Heart left ventricle (tissue), 13 donors: ENCODE measurements at regions not wholly inside any gene's neighbourhood (a gene's known extent, or its start where the extent isn't known, plus 50 kb on each side); places are given as distances from the start of the nearest gene placed in this dataset.

Source experiments
- CTCF ChIP-seq, 12 donors: fragments of 200-600 bp; sonication (generic) in 4 of 12; IDR thresholded peaks; one replicate each; pipeline versions ENCODE4 v1.5.0 to v1.8.0; 2018 to 2022; ENCODE audit warnings: antibody characterized with exemption in 12 of 12, mild to moderate bottlenecking in 5 of 12
- POLR2A ChIP-seq, 2 donors: fragments of 450-650 bp; IDR thresholded peaks; one replicate each; pipeline ENCODE4 v1.6.1; 2017; ENCODE audit warnings: antibody characterized with exemption in 2 of 2, mild to moderate bottlenecking in 2 of 2, moderate library complexity in 2 of 2
- donor health status: ischemic (EF 13 %, LVEDD 7.1; RV severe dilation, severe dysfunction).
- donor health status: DM: no; HTN: yes; CAD: no.
- donor health status: DM: no; HTN: no; CAD: no.
- donor health status: ischemic (EF 25% LVEDD 6.9; RV normal size, moderate dysfunction).
- donor health status: ischemic (EF 25% LVEDD 5.7; RV mildly dilated, moderate dysfunction).
- donor health status: ischemic (EF 35%, LVEDD 5.7; RV mildly dilated, moderate dysfunction).
- donor health status: nonischemic (EF 11% LVEDD 7.7; RV severe dilation, severe dysfunction).
- donor health status: DM: yes; HTN: yes; CAD: no.
- donor health status: PGD.
- donor health status: ischemic (EF 29% LVEDD 5.4; RV normal size, mild dysfunction).
- donor health status: nonischemic (EF 23%, LVEDD 6.1; RV moderate dilation, normal function).

- TF ChIP-seq POLR2A (IDR thresholded peaks at IDR 0.05) (no peak), CTCF (IDR thresholded peaks at IDR 0.05) (no peak)
These were observed 81.6 kb upstream of the MANSC4 start for GRCh38 chr12:27861428-27862167.
